SK-N-SH (cell line): ENCODE measurements at regions not wholly inside any gene's neighbourhood (a gene's known extent, or its start where the extent isn't known, plus 50 kb on each side); places are given as distances from the start of the nearest gene placed in this dataset.

ENCODE experiments used
- CTCF ChIA-PET: fragments of 300-600, 350-600 bp; formaldehyde crosslinking; extraction: SDS; loops from one replicate; lab custom pipeline; 2021; lab: Yijun Ruan, JAX
- POLR2A ChIA-PET: fragments of 350-600 bp; sonication (Branson Sonifier 250); formaldehyde crosslinking; extraction: SDS; loops from one replicate; lab custom pipeline; 2020; ENCODE audit warnings: antibody characterized with exemption, inconsistent platforms; lab: Yijun Ruan, JAX
- DNase-seq: peaks from one replicate; pipeline ENCODE4 v3.0.0; 2012
- H2AFZ ChIP-seq: fragments of 200-600 bp; sonication (generic); 2 replicates; pipeline ENCODE4 v1.8.1; 2016; ENCODE audit warnings: antibody characterized with exemption, mild to moderate bottlenecking, low read depth
- H3F3A ChIP-seq: fragments of 200-600 bp; sonication (generic); replicated peaks from 2 replicates; pipeline ENCODE3; 2016; ENCODE audit warnings: antibody characterized with exemption, mild to moderate bottlenecking; ENCODE audit not compliant: insufficient read depth
- H3K27ac ChIP-seq, 2 experiments: fragments of 200-500 bp in 1 of 2; fragments of 200-600 bp in 1 of 2; sonication (Bioruptor generic) in 1 of 2; sonication (generic), shearing (Covaris generic) in 1 of 2; 2 replicates each; pipeline versions ENCODE4 v1.5.1 to v1.6.1; 2014 to 2016; ENCODE audit warnings: low read depth in 2 of 2, inconsistent platforms in 1 of 2, low read length in 1 of 2, mild to moderate bottlenecking in 1 of 2, mixed read lengths in 1 of 2
- H3K27me3 ChIP-seq: fragments of 200-600 bp; sonication (generic), shearing (Covaris generic); 2 replicates; pipeline ENCODE4 v1.6.1; 2016; ENCODE audit warnings: mixed run types; ENCODE audit not compliant: insufficient read depth
- H3K36me3 ChIP-seq, 2 experiments: fragments of 200-500 bp in 1 of 2; fragments of 200-600 bp in 1 of 2; sonication (Bioruptor generic) in 1 of 2; sonication (generic) in 1 of 2; replicated peaks in 1 of 2; 2 replicates each; pipeline versions ENCODE3 to v1.5.1; 2014 to 2016; ENCODE audit warnings: low read length in 1 of 2, mild to moderate bottlenecking in 1 of 2; ENCODE audit not compliant: insufficient read depth in 2 of 2, control insufficient read depth in 1 of 2
- H3K4me1 ChIP-seq, 2 experiments: fragments of 200-500 bp in 1 of 2; fragments of 200-600 bp in 1 of 2; sonication (Bioruptor generic) in 1 of 2; sonication (generic), shearing (Covaris generic) in 1 of 2; 2 replicates each; pipeline versions ENCODE4 v1.5.1 to v1.6.1; 2014 to 2016; ENCODE audit warnings: low read depth in 1 of 2, low read length in 1 of 2, mixed run types in 1 of 2; ENCODE audit not compliant: insufficient read depth in 2 of 2, control insufficient read depth in 1 of 2
- H3K4me2 ChIP-seq: fragments of 200-600 bp; sonication (generic), shearing (Covaris generic); 2 replicates; pipeline ENCODE4 v1.6.1; 2017; ENCODE audit warnings: mixed run types
- H3K4me3 ChIP-seq, 2 experiments: fragments of 200-500 bp in 1 of 2; fragments of 200-600 bp in 1 of 2; sonication (Bioruptor generic) in 1 of 2; sonication (generic), shearing (Covaris generic) in 1 of 2; 2 replicates each; pipeline versions ENCODE4 v1.5.1 to v1.8.1; 2014 to 2016; ENCODE audit warnings: low read depth in 2 of 2, inconsistent platforms in 1 of 2, low read length in 1 of 2, mild to moderate bottlenecking in 1 of 2, mixed read lengths in 1 of 2, moderate library complexity in 1 of 2
- H3K79me2 ChIP-seq: fragments of 200-600 bp; sonication (generic); 2 replicates; pipeline ENCODE4 v1.8.1; 2017; ENCODE audit warnings: mild to moderate bottlenecking; ENCODE audit not compliant: insufficient read depth
- H3K9ac ChIP-seq: fragments of 200-600 bp; sonication (generic); 2 replicates; pipeline ENCODE4 v1.6.1; 2017; ENCODE audit warnings: mixed run types
- H3K9me2 ChIP-seq: fragments of 200-600 bp; sonication (generic); 2 replicates; pipeline ENCODE4 v1.6.1; 2017; ENCODE audit warnings: mixed run types
- H3K9me3 ChIP-seq: fragments of 200-600 bp; sonication (generic); 2 replicates; pipeline ENCODE4 v1.6.1; 2017; ENCODE audit warnings: mixed run types, mild to moderate bottlenecking, moderate library complexity
- H4K20me1 ChIP-seq: fragments of 200-600 bp; sonication (generic); 2 replicates; pipeline ENCODE4 v1.6.1; 2017; ENCODE audit warnings: mild to moderate bottlenecking, mixed run types; ENCODE audit not compliant: insufficient read depth
- ELF1 ChIP-seq: IDR thresholded peaks from 2 replicates; pipeline ENCODE4 v1.4.0; 2012
- FOSL2 ChIP-seq: IDR thresholded peaks from 2 replicates; pipeline ENCODE4 v1.4.0; 2012; ENCODE audit warnings: low read depth, mild to moderate bottlenecking, moderate library complexity, borderline replicate concordance
- GABPA ChIP-seq: IDR thresholded peaks from 2 replicates; pipeline ENCODE4 v1.4.0; 2012; ENCODE audit warnings: low read depth, mild to moderate bottlenecking
- GATA2 ChIP-seq: sonication (generic); formaldehyde crosslinking; IDR thresholded peaks from 2 replicates; pipeline ENCODE4 v1.5.0; 2020; ENCODE audit warnings: mild to moderate bottlenecking, missing genetic modification reagents
- IRF3 ChIP-seq: fragments of 150-350 bp; IDR thresholded peaks from 2 replicates; pipeline ENCODE4 v1.6.1; 2016; ENCODE audit warnings: mild to moderate bottlenecking, low read depth, low read length
- JUND ChIP-seq: IDR thresholded peaks from 2 replicates; pipeline ENCODE4 v1.4.0; 2012
- MAX ChIP-seq: IDR thresholded peaks from 2 replicates; pipeline ENCODE4 v1.4.0; 2012; ENCODE audit warnings: low read depth
- MXI1 ChIP-seq: IDR thresholded peaks from 2 replicates; pipeline ENCODE4 v1.6.1; 2012; ENCODE audit warnings: mild to moderate bottlenecking, low read depth, low read length, improper control_type of control experiment
- NRF1 ChIP-seq: IDR thresholded peaks from 2 replicates; pipeline ENCODE4 v1.6.1; 2012; ENCODE audit warnings: low read depth, mild to moderate bottlenecking, low read length
- POLR2AphosphoS5 ChIP-seq: IDR thresholded peaks from 2 replicates; pipeline ENCODE4 v1.6.1; 2012; ENCODE audit warnings: low read depth, low read length
- RCOR1 ChIP-seq: fragments of 150-350 bp; IDR thresholded peaks from 2 replicates; pipeline ENCODE4 v1.6.1; 2017; ENCODE audit warnings: antibody characterized with exemption, low read length
- REST ChIP-seq: IDR thresholded peaks from 2 replicates; pipeline ENCODE4 v1.6.1; 2012; ENCODE audit warnings: mild to moderate bottlenecking, low read depth, low read length, moderate library complexity
- RFX5 ChIP-seq: IDR thresholded peaks from 2 replicates; pipeline ENCODE4 v1.6.1; 2012; ENCODE audit warnings: mild to moderate bottlenecking, improper control_type of control experiment, low read length
- RXRA ChIP-seq: IDR thresholded peaks from 2 replicates; pipeline ENCODE4 v1.4.0; 2012; ENCODE audit warnings: low read depth, mild to moderate bottlenecking, borderline replicate concordance
- SIN3A ChIP-seq: IDR thresholded peaks from 2 replicates; pipeline ENCODE4 v1.6.1; 2012; ENCODE audit warnings: low read depth, mild to moderate bottlenecking, low read length, moderate library complexity, borderline replicate concordance
- TAF1 ChIP-seq: IDR thresholded peaks from 2 replicates; pipeline ENCODE4 v1.6.1; 2012; ENCODE audit warnings: low read depth, mild to moderate bottlenecking, low read length, moderate library complexity, borderline replicate concordance
- WGBS: methylation state at CpG from one replicate; pipeline ENCODE4 v1.1.6; 2017; ENCODE audit warnings: low lambda C conversion rate; 5-methylcytosine and 5-hydroxymethylcytosine counted together

DNA sequence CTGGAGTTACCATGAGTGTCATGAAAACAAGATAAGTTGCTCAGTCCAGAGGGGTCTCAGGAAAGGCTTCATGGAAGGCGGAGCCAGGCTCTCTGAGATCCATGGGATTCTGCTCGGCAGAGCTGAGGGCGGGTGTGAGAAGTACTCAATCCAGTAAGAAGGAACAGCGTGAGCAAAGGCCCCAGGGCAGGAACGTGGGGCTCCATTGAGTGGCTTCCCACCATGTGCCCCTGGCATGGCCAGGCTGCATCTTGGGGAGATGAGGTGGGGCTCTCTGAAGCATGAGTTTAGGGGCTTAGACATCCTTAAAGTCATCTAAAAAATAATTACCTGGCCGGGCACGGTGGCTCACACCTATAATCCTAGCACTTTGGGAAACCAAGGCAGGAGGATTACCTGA is 58.0 kb downstream of the ARL6IP4 start:
- WGBS = 92% methylated on average over 7 of the region's 7 CpGs
- Histone ChIP-seq H3K36me3 (peaks cover 0 to 1% of the 10 kb centered on the region in 2 experiments), H2AFZ (no peak overlapping the region), H3K4me3 (no peak overlapping the region), H3K27ac (no peak overlapping the region), H3K79me2 (no peaks in the 10 kb centered on the region), H3K9me3 (no peaks in the 10 kb centered on the region), H3K9me2 (no peaks in the 10 kb centered on the region), H3K4me1 (peaks cover 10 to 33% of the 10 kb centered on the region in 2 experiments; a peak in 3 of 4 replicates), H4K20me1 (no peaks in the 10 kb centered on the region), H3K9ac (no peak overlapping the region), H3F3A (peaks cover 10% of the 10 kb centered on the region), H3K4me2 (no peak overlapping the region), H3K27me3 (no peaks in the 10 kb centered on the region)
- no peak for DNase-seq
- no peak for TF ChIP-seq NRF1
- TF ChIP-seq RFX5 = no peak
- TF ChIP-seq REST = no peak
- no peak for TF ChIP-seq ELF1
- no peak for TF ChIP-seq GABPA
- TF ChIP-seq MXI1 = no peak
- TF ChIP-seq RCOR1 = no peak
- TF ChIP-seq JUND = no peak
- no peak for TF ChIP-seq RXRA
- TF ChIP-seq FOSL2 = no peak
- no peak for TF ChIP-seq IRF3
- TF ChIP-seq TAF1 = no peak
- TF ChIP-seq GATA2 (CRISPR knock-in tag) = no peak
- no peak for TF ChIP-seq MAX
- no peak for TF ChIP-seq SIN3A
- POLR2A ChIA-PET = no interaction called here
- CTCF ChIA-PET = interaction anchor here (0.9 to 3.0 kb wide), 3 partner anchors 31 to 200 kb away, joined by 3 to 11 read pairs (median 3); partner anchors contain the start of gene PITPNM2

DNA sequence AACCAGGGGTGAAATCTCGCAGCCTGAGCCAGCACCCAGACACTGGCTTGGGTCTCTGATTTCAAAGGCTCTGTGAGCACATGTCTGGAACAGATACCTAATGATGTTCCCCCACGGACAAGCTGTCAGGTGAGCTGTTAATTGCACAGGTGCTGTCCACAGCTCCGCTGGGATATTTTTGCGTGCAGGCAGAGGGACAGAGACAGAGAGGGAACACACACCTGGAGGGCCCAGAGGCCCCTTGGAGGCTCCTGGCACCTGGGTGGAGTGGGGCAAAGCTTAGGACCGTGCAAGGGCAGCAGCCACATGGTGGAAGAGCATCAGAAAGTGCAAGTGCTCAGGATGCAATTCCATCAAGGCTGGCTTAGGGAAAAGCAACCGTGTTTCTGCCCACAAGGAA is 57.3 kb downstream of the ARL6IP4 start:
- POLR2A ChIA-PET = no interaction called here
- Histone ChIP-seq H3K27me3 (no peaks in the 10 kb centered on the region), H3K9me2 (no peaks in the 10 kb centered on the region), H3K9ac (no peak overlapping the region), H3K4me3 (no peak overlapping the region), H3K36me3 (peaks cover 0 to 3% of the 10 kb centered on the region in 2 experiments), H3K27ac (no peak overlapping the region), H3K9me3 (no peaks in the 10 kb centered on the region), H3K4me1 (peaks cover 10 to 28% of the 10 kb centered on the region in 2 experiments; a peak in 3 of 4 replicates), H4K20me1 (no peaks in the 10 kb centered on the region), H3K4me2 (no peak overlapping the region)
- DNase-seq = no peak
- CTCF ChIA-PET = interaction anchor here (0.9 to 1.2 kb wide), 2 partner anchors 113 to 200 kb away, joined by 3 read pairs; partner anchors contain the start of gene PITPNM2
- TF ChIP-seq POLR2AphosphoS5 (no peak), RXRA (no peak)
- TF ChIP-seq, all 33 proteins: peak for 0
- H3F3A ChIP-seq = peaks cover 10% of the 10 kb centered on the region
- 92% methylated on average over 6 of the region's 6 CpGs for WGBS
- no peaks in the 10 kb centered on the region for H3K79me2 ChIP-seq
- H2AFZ ChIP-seq = no peak overlapping the region
